ENCODE measurements at regions not wholly inside any gene's neighbourhood (a gene's known extent, or its start where the extent isn't known, plus 50 kb on each side); places are given as distances from the start of the nearest gene placed in this dataset.

DNA sequence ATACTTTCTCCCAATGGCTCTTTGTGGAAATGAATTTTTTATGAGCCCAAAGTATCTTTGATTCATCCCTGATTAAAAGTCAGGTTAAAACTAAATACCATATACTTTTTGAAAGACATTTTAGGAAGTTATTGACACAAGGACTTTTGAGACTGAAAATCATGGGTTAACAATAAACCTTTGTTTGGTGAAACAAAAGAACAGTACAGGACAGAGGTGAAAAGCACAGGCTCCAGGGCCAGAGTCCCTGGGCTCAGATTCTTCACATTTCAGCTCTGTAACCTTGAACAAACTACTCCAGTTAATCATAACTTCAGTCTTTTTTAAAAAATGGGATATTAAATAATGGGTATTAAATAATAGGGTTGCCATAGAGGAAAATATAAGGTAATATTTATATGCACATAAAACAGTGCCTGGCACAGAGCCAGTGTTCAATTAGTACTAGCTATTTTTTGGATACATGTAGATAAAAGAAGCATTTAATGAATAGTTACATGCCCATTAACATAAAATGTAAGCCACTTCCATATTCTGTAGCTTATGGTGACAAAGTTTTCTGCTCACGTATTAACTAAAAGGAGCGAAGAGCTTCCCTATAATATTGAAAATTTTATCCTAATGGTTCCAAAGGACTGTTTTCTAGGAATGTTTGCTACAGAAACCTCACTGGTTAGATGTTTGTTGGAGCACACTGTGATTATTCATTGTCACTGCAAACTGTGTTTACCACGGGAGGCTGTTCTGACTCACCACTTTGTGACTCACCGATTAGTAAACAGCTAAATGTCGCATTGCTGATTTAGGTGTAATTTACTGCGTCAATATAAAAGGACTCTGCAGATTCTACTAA is 255.4 kb downstream of the DAD1 start:
- DNase-seq, result no peak

DNA sequence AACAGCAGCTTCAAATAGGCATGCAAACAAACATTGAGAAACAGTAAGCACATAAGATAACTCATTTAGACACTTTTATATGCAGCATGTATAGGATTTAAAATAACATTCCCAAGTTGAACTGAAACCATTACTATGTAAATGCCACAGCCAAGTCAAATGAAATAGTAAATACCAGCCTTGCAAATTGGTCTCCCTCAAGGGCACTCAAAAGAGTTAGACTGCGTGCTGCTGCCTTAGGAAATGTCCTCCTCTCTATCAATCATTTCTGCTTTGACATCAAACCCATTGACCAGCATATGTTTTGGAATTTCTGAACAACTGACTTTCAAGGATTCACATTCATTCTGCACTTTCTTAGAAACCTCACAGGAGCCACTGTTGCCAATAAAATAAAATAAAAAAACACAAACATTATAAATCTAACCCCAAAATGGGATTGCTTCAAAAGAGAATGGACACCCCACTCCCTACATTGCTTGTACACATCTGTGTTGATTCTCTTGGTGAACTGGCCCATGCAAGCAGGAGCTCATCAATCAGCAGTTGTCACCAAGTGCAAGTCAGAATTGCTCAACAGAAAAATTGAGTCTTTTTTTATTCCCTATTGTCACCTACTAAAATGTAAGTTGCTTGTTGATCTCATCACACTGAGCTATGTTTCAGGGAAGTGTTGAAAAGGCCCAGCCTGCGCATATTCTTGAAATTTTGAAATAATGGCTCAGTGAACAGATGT is 256.2 kb downstream of the DAD1 start:
- DNase-seq, result peak; percentile 61

DNA sequence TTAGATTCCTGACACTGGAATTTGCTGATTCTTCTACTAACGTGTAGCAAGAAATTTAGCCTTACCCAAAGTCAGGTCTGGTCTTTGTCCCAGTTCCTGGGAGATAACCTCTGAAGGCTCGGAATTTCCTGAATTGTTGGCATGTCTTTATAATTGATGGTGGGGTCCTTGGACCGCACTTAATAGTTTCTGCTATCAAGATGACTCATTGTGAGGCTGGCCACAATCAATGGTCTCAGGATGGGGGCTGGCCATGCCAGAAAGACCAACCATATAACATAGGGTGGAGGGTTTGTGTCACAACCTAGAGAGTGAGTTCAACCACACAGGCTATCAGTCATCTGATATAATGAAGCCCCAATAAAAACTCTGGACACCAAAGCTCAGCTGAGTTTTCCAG is 259.7 kb downstream of the DAD1 start:
- DNase-seq, result no peak

DNA sequence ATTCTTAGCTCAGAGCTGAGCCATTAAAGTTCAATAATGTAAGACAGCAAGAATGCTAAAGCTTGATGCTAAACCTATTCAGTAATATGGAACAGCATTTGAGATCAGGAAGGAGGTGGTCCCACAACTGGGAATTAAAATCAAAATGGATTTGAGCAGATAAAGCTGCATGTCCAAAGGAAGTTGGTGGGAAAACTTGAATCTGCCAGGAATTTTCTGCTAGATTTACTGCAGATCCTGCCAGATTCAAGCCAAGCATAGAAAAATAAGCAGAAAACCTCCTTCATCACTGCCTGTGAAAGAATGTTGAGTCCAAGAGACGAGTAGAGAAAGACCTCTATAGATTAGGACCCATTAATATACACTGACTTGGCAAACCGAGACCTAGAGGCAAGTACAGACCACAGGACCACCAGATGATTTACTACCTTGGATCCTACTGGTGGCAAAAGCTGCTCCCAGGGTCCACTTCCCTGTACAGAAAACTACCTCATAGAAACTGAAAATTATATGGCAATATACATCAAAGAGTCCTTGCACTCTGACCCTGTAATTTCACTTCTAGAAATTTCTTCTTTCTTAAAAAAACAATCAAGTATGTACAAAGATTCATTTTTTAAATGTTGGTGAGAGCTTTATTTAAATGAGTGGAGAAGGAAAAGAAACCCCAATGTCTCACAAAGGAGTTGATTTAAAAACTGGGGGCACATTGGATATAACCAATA is 263.2 kb downstream of the DAD1 start:
- no peak for DNase-seq

DNA sequence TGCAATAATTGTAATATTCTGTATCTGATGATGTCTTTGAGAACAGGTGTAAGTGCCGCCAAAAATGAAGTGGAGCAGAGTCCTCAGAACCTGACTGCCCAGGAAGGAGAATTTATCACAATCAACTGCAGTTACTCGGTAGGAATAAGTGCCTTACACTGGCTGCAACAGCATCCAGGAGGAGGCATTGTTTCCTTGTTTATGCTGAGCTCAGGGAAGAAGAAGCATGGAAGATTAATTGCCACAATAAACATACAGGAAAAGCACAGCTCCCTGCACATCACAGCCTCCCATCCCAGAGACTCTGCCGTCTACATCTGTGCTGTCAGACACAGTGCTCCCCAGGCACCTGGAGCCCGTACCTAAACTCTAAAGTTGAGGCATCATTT is 268.7 kb downstream of the DAD1 start:
- DNase-seq, result no peak

DNA sequence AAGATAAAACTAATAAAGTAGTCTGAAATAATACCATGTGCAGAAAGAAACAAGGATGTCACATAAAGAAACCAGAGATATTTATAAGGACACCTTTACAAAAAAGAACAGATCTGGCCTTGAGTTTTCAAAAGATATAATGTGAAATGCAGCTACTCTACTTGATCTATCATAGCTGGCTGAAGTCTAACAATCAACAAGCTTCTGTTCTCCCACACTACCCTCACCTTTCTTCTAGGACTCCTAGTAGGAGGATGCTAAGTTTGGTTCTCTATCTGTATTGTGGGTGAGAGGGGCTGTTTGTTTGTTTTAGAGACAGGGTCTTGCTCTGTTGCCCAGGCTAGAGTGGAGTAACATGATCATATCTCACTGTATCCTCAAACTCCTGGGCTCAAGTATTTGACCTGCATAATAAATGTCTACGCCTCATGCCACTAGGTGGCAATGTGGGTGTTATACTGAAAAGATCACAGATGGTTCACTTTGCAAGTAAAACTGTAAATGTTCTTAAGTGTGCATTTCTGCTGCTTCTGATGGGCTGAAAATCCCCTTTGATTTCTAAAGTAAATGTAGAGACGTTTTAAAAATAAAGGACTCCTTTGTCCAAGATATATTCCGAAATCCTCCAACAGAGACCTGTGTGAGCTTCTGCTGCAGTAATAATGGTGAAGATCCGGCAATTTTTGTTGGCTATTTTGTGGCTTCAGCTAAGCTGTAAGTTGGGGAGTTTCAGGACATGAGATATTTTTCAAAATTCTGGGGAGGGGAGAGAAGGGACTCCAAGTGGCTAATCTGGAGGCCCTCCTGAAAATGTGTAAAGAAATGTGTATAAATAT is 269.3 kb downstream of the DAD1 start:
- peak; percentile 65 for DNase-seq

DNA sequence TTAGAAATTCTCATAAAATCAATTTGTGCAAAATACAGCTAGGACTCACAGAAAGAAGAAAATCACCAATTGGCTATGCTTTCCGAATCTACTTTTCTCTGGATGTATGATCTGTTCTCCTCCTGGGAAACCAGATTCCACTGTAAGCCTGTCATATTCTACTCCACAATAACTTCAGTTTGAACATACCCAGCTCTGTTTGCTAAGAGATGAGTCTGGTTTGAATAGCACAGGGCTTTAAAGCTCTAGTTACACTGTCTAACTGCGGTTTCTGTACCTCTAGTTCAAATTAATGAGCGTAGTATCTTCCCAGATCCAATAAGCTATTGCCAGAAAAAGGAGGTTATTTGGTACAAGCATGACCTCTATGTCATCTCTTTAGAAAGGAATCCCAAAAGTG is 270.1 kb downstream of the DAD1 start:
- no peak for DNase-seq

DNA sequence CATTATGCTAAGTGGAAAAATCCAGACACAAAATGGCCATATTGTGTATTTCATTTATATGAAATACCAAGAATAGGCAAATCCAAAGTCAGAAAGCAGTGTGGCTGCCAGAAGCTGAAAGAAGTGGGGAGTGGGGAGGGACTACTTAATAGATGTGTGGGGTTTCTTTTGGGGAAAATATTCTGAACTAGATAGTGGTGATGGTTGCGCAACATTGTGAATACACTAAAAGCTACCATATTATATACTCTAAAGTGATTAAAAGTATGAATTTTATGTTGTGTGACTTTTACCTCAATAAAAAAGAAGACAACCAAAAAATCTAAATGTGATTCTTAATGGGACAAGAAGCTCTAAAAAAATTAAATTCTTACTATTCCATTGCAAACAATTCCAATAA is 272.6 kb downstream of the DAD1 start:
- DNase-seq, result no peak

DNA sequence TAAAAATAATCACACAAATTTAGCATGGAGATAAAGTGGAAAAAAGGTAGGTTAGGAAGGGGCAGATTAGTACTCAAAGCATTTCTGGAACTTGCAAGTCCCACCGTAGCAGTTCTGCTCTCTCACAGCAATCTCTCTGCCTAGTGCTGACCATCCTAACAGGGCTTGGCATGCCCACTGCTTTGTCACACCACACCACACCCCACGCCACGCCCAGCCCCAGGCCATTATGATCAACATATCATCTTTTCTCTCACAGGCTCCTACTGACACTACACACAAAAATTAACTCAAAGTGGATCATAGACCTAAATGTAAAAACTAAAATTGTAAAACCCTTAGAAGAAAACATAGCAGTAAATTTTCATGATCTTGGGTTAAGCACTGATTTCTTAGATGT is 273.7 kb downstream of the DAD1 start:
- DNase-seq, result no peak

DNA sequence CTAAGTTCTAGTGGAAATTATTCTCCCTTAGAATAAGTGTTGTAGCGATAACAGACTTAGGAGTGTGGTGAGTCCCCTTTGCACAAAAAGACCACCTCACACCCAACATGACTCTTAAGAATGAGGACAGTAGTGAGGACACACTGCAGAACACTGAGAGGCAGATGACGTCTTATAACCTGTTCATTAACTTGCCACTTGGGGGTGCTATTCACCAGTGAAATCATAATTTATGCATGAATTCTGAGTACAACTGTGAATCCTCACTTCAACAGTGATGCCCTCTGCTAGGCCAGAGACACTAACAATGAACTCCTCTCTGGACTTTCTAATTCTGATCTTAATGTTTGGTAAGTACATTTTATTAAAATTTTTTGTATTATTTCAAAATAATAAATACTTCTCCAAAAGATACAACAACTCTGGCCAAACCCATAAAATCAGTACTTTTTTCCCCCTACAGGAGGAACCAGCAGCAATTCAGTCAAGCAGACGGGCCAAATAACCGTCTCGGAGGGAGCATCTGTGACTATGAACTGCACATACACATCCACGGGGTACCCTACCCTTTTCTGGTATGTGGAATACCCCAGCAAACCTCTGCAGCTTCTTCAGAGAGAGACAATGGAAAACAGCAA is 274.7 kb downstream of the DAD1 start:
- no peak for DNase-seq

DNA sequence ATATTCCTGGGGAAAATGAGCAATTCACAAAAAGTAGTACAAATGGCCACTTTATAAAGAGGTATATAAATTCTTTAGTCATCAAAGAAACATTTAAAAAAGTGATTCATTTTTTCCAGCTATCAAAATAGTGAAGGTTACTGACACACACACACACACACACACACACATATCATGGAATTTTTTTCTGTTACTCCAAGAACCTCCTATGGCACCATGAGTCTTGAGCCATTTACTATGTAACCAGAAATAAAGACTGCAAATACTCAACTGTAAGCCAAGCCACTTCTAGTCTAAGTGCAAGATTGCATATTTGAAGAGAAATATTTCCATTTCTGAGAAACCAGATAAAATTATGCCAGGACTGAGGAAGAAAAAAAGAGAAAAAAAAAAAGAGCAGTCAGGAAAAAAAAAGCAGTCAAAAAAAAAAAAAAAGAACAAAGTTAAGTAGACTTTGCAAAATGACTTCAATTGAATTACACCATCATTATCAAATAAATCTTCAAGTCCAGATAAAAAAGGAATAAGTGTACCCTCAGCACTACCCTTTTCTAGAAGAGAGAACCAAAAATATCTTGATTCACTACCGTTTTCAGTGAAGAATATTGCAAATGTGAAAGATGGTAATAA is 275.7 kb downstream of the DAD1 start:
- DNase-seq, result no peak

DNA sequence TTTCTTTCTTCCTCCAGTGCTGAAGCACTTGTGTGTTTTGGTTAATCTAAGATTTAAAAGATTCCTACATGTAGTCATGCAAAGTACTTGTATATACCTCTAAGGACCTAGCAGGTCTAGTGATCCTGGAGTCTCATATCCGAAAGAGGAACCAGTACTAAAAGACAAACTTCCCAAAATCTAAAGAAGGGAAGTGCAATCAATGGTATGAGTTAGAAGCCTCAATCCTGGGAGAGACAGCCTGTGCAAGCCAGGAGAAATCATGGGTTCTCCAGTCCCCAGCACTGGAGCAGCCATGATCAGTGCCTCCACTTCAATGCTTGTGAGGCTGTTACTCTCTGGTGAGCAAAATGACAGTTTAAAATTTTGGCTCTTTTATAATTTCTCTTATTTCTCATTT is 277.4 kb downstream of the DAD1 start:
- no peak for DNase-seq

DNA sequence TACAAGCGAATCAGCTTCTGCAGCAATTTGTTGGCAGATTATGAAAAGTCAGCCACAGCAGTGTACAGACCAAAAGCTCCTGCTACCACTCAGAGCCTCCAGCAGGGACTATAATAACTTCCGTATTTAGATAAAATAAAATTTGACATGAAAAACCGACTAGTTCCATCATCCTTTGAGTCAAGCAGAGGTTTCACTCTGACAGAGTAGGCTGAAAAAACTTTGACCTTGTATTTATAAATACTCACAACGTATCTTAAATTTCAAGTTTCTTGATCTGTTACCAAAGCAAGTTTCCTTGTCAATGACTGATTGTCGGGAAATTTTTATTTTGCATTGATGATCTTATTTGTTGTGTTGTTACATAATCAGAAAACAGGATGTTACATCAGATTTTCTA is 283.4 kb downstream of the DAD1 start:
- DNase-seq, result no peak

DNA sequence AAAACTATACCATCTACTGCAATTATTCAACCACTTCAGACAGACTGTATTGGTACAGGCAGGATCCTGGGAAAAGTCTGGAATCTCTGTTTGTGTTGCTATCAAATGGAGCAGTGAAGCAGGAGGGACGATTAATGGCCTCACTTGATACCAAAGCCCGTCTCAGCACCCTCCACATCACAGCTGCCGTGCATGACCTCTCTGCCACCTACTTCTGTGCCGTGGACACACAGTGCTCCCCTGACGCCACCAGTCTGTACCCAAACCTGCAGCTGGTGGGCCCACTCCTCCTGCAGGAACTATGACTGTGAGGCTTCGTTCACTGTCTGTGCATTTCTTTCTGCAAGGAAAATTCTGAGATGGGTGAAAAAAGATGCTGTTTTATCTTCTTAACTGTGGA is 284.7 kb downstream of the DAD1 start:
- DNase-seq, result no peak

DNA sequence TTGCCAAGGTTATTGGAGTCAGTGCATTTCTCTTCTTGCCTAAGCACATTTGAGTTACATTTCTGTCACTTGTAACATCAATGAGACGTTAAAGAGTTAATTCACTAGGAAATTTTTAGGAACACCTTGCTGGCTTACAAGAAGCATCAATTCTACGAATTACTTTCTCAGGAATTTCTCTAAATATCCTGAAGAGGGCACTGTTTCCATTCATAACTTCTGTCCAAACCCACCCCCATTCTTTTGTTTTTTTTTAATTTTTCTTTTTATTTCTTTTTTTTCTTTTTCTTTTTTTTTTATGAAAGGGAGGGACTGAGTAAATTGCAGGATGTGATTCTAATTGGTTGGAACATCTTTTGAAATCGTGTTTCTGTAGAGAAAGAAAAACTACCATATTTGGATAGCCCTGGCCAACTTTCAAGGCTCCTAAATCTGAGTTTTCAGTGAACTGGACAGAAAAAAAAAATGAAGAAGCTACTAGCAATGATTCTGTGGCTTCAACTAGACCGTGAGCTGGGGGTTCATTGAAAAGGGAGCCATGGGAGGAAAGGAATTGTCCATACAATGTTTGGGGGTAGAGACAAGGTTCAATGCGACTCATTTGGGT is 285.3 kb downstream of the DAD1 start:
- DNase-seq, result no peak

DNA sequence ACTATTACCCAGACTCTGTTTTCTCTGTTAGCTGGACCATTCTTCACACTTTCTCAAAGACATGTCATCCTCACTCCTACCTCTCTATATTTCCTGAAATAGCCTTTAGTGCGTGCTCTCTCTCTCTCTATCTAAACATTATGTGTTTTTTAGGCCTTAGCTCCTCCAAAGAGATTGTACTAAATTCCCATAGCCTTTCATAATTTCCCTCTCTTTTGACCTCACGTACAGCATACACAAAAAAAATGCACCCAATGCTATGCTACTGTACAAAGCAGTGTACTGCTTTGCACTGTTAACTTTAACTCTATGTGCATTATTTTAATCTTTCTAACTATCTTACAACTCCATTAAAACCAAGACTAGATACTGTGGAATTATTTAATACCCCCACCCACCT is 288.4 kb downstream of the DAD1 start:
- DNase-seq, result no peak

DNA sequence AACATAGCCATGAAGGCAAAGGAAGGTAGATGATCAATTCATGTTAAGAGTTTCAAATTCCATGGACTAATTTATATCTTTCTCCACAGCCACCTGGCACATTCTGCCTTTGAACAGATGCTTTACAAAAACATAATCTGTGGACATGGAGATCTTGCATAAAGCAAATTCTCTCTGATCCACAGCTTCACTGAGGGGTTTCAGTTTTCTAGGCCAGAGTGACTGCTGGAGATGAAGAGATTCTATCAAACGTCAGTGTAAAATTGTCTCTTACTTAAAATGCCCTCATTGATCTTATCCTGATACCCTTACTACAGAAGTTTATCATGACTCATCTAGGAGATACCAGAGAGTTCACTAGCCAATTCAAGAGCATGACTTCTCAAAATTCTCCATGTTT is 291.6 kb downstream of the DAD1 start:
- no peak for DNase-seq

DNA sequence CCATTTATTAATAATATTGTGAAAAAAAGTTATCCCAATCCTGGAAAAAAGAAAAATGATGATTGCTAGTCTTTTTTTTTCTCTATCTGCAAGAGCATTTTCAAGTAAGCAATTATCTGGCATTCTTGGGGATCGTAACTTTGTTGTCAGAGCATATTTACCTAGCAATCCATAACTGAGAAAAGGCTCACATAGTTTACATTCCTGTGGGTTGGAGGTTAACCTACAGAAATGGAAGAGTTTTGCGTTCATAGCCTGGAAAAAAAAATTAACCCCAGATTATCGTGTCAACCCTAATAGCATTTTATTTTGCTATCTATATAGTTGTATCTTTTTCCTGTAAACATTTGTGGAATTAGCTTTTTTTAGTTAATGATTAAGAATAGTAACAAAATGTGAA is 292.3 kb downstream of the DAD1 start:
- no peak for DNase-seq

DNA sequence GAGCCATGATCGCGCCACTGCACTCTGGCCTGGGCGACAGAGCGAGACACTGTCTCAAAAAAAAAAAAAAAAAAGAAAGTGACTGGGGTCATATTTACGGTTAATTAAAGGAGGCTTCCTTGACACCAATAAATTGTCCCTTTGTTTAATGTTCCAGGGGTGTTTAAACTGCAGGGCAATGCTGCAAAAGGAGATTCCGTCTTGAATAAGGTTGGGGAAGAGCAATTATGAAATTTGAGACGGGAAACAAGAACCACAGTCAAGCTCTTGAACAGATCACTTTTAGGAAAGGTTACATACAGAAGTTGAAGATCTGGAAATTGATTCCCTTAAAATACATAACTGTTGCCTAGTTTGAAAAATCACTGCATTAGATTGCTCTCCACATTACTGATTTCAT is 292.9 kb downstream of the DAD1 start:
- no peak for DNase-seq

DNA sequence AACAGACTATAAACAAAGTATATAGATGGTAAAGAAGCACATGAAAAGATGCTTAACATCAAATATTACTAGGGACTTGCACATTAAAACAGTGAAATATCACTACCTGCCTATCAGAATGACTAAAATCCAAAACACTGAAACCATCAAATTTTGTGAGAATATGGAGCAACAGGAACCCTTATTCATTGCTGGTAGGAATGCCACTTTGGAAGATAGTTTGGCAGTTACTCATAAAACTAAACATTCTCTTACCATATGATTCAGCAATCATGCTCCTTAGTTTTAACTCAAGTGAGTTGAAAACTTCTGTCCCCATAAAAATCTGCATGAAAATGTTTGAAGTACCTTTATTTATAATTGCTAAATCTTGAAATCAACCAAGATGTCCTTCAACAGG is 297.6 kb downstream of the DAD1 start:
- DNase-seq, result no peak

DNA sequence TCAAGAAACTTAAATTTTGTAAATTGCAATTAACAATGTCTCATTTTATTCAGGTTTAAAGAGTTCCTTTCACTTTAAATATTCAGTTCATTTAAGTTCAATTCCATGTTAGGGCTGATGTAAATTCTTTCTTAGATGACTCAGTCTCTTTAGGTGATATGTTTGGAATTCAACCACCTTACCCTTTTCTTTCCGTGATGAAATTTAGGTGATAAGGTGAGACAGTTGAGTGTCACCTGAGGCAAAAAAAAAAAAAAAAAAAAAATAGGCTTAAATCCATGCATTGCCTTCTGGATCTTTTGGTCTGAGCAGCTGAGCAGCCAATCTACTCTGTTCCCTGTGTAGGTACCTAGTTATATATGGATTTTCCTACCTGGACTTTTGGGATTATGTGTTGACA is 299.5 kb downstream of the DAD1 start:
- DNase-seq, result no peak

DNA sequence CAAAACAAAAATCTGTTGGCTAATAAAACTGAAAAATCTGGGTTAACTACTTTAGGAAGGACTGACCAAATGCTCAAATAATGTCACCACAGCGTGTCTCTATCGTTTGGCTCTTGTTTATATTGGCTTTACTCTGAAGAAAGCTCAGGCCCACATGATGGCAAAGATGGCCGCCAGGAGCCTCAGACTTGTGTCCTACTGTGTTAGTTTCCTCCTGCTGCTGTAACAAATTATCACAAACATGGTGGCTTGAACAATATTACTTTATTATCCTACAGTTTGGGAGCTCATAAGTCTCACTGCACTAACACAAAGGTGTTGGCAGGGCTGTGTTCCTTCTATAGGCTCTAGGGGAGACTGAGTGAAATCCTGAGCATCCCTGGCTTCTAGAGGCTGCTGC is 303.0 kb downstream of the DAD1 start:
- DNase-seq, result no peak
